ENCODE measurements at regions not wholly inside any gene's neighbourhood (a gene's known extent, or its start where the extent isn't known, plus 50 kb on each side); places are given as distances from the start of the nearest gene placed in this dataset.

- H3K4me3 ChIP-seq (replicated peaks; ENCODE audit: low read depth, low read length): no peak overlapping the region
- no peak for DNase-seq (ENCODE audit: low read depth)
- TF ChIP-seq CTCF (IDR thresholded peaks at IDR 0.05; ENCODE audit: low read length, missing control alignments): no peak
Measured at GRCh38 chr14:54116198-54116885, 159.7 kb upstream of the BMP4 start.

GRCh38 chr14:54116972-54117371 lies 160.3 kb upstream of the BMP4 start:
- no peak for DNase-seq (ENCODE audit: low read depth)
- H3K4me3 ChIP-seq (replicated peaks; ENCODE audit: low read depth, low read length): no peak overlapping the region
- no peak for TF ChIP-seq CTCF (IDR thresholded peaks at IDR 0.05; ENCODE audit: low read length, missing control alignments)

GRCh38 chr14:54117396-54117795 lies 160.8 kb upstream of the BMP4 start:
- TF ChIP-seq CTCF (IDR thresholded peaks at IDR 0.05; ENCODE audit: low read length, missing control alignments): no peak
- H3K4me3 ChIP-seq (replicated peaks; ENCODE audit: low read depth, low read length): no peak overlapping the region
- no peak for DNase-seq (ENCODE audit: low read depth)

DNA sequence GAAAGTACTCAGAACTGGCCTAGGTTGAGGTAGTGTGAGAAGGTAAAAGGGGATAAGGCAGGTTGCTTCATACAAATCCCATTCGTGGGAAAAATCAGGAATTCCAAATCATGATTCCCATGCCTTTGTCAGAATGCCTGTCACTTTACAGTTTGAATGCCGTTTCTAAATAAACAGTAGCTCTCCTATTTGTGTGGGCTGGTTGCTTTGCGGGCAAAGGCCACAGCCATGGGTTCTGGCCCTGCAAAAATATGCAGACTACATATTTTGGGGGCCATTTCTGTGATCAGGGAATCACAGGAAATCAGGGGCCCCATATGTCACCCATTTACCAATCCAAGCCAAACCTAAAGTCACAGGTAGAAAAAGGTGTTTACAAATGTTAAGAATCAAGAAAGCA lies 161.3 kb upstream of the BMP4 start:
- TF ChIP-seq CTCF (IDR thresholded peaks at IDR 0.05; ENCODE audit: low read length, missing control alignments): no peak

GRCh38 chr14:54120260-54120659 lies 163.6 kb upstream of the BMP4 start:
- TF ChIP-seq CTCF (IDR thresholded peaks at IDR 0.05; ENCODE audit: low read length, missing control alignments): no peak
- H3K4me3 ChIP-seq (replicated peaks; ENCODE audit: low read depth, low read length): no peak overlapping the region
- DNase-seq (ENCODE audit: low read depth): no peak

More for the DNA sequence above, 161.3 kb upstream of the BMP4 start:
- no peak for DNase-seq (ENCODE audit: low read depth)
- no peak overlapping the region for H3K4me3 ChIP-seq (replicated peaks; ENCODE audit: low read depth, low read length)

- TF ChIP-seq CTCF (IDR thresholded peaks at IDR 0.05; ENCODE audit: low read length, missing control alignments): no peak
- H3K4me3 ChIP-seq (replicated peaks; ENCODE audit: low read depth, low read length): no peak overlapping the region
- DNase-seq (ENCODE audit: low read depth): peak; percentile 9
Measured at GRCh38 chr14:54121466-54122027, 164.9 kb upstream of the BMP4 start.

DNA sequence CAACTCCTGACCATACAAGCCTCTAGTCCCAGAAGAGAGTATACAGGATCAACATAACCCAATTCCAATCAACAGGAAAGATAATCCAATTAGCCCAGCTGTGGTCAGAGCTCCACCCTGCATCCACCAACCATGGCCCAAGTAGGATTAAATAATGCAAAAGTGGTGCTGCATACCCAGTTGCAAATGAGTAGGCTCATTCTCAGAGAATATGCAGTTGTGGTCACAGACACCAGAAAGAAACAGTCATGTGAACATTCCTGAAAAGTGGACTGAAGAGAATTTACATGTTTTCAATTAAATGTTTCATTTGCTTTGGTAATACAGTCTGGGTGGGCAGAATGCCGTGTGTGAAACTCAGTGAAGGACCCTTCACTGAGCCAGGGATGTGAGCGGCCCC lies 167.2 kb upstream of the BMP4 start:
- H3K4me3 ChIP-seq (replicated peaks; ENCODE audit: low read depth, low read length): no peak overlapping the region
- no peak for TF ChIP-seq CTCF (IDR thresholded peaks at IDR 0.05; ENCODE audit: low read length, missing control alignments)
- no peak for DNase-seq (ENCODE audit: low read depth)
